ENCODE measurements at regions not wholly inside any gene's neighbourhood (a gene's known extent, or its start where the extent isn't known, plus 50 kb on each side); places are given as distances from the start of the nearest gene placed in this dataset.

GRCh38 chrX:96314985-96315384, 369.7 kb upstream of the DIAPH2 start (continued):
- no peak for TF ChIP-seq ELK1 (IDR thresholded peaks at IDR 0.05; ENCODE audit: low read depth, low read length)
- TF ChIP-seq NFIC (IDR thresholded peaks at IDR 0.05; ENCODE audit: low read depth, low read length): no peak
- no peak for TF ChIP-seq SIN3A (IDR thresholded peaks at IDR 0.05; ENCODE audit: low read depth, low read length)
- no peak for TF ChIP-seq NKRF (conservative IDR thresholded peaks at IDR 0.05)
- TF ChIP-seq ZBED1 (IDR thresholded peaks at IDR 0.05; ENCODE audit: borderline replicate concordance): no peak
- TF ChIP-seq SUZ12 (IDR thresholded peaks at IDR 0.05; ENCODE audit: unreplicated experiment): no peak
- no peak for TF ChIP-seq PAX5 (IDR thresholded peaks at IDR 0.05; ENCODE audit: borderline replicate concordance, low read depth, low read length)
- no peak for TF ChIP-seq BACH1 (IDR thresholded peaks at IDR 0.05; ENCODE audit: borderline replicate concordance)
- TF ChIP-seq NFXL1 (IDR thresholded peaks at IDR 0.05; ENCODE audit: borderline replicate concordance): no peak
- no peak for TF ChIP-seq NR2C2 (IDR thresholded peaks at IDR 0.05; ENCODE audit: borderline replicate concordance, control insufficient read depth, insufficient read length, low read depth)

GRCh38 chrX:96361844-96362243, 322.8 kb upstream of the DIAPH2 start:
- ChIA-PET RAD21 (ENCODE audit: unreplicated experiment) (no interaction called here), SMC1A (ENCODE audit: uncharacterized antibody, unreplicated experiment) (no interaction called here), CTCF (no interaction called here), POLR2A (no interaction called here)
- H3K4me2 ChIP-seq (ENCODE audit: control insufficient read depth, insufficient read depth): no peak overlapping the region
- H3K36me3 ChIP-seq (ENCODE audit: control insufficient read depth in 2 of 2, insufficient read depth in 2 of 2, low read length in 1 of 2): no peaks in the 10 kb centered on the region
- no peak overlapping the region for H3K27ac ChIP-seq (ENCODE audit: control insufficient read depth, insufficient read depth)
- H4K20me1 ChIP-seq (ENCODE audit: control insufficient read depth, insufficient read depth): no peaks in the 10 kb centered on the region
- BruUV-seq (replicated peaks): no TSS peak
- no peak for FAIRE-seq
- DNase-seq (ENCODE audit: low read depth, low spot score): no peak
- no peak overlapping the region for H3K4me3 ChIP-seq
- no peaks in the 10 kb centered on the region for H3K4me1 ChIP-seq (ENCODE audit: control insufficient read depth, insufficient read depth, low read length)
- H2AFZ ChIP-seq (ENCODE audit: control insufficient read depth, low read depth, low read length): no peak overlapping the region
- no peaks in the 10 kb centered on the region for H3K27me3 ChIP-seq (replicated peaks in 1 of 2; ENCODE audit: control insufficient read depth in 2 of 2, insufficient read depth in 2 of 2, low read length in 1 of 2)
- no peaks in the 10 kb centered on the region for H3K79me2 ChIP-seq (ENCODE audit: control insufficient read depth, insufficient read depth, low read length)
- intact Hi-C loops (cut with micrococcal nuclease; ENCODE audit: unreplicated experiment) (no loop called here), in situ Hi-C loops (cut with MboI) (no loop called here)
- 13% methylated on average over 3 of the region's 3 CpGs for whole genome bisulfite sequencing (ENCODE audit: insufficient coverage, insufficient replicate concordance, low lambda C conversion rate, missing lambda C conversion rate)
- ATAC-seq: no peak
- H3K9me3 ChIP-seq (replicated peaks; ENCODE audit: control insufficient read depth, insufficient read depth, low read length): no peaks in the 10 kb centered on the region
- H3K9ac ChIP-seq (ENCODE audit: control insufficient read depth, insufficient read depth, low read length): no peak overlapping the region
- no peak for TF ChIP-seq NFXL1 (IDR thresholded peaks at IDR 0.05; ENCODE audit: borderline replicate concordance)
- no peak for TF ChIP-seq IRF5 (IDR thresholded peaks at IDR 0.05; ENCODE audit: borderline replicate concordance)
- TF ChIP-seq ZBTB33 (IDR thresholded peaks at IDR 0.05): no peak
- TF ChIP-seq ELK1 (IDR thresholded peaks at IDR 0.05; ENCODE audit: low read depth, low read length): no peak
- TF ChIP-seq ZNF217 (IDR thresholded peaks at IDR 0.05): no peak
- no peak for TF ChIP-seq ZBED1 (IDR thresholded peaks at IDR 0.05; ENCODE audit: borderline replicate concordance)
- no peak for TF ChIP-seq RELB (IDR thresholded peaks at IDR 0.05; ENCODE audit: low read depth)

Data from GM12878 (cell line).